IMR-90 (cell line): ENCODE measurements at regions not wholly inside any gene's neighbourhood (a gene's known extent, or its start where the extent isn't known, plus 50 kb on each side); places are given as distances from the start of the nearest gene placed in this dataset.

Experiments
- ATAC-seq: fragments of 200-7000 bp; cut with Tn5 transposase; 2 replicates; pipeline ENCODE4 v1.9.1; 2020; ENCODE audit warnings: low read depth, mild to moderate bottlenecking, moderate library complexity
- BruUV-seq: library from RNA; stranded (reverse); fragments of 400-500 nt; replicated peaks from 2 replicates; lab custom pipeline; 2021; lab: Mats Ljungman, UMichigan
- CTCF ChIA-PET: fragments of 300-600 bp; formaldehyde crosslinking; extraction: SDS; loops from one replicate; lab custom pipeline; 2021; ENCODE audit warnings: antibody characterized with exemption; lab: Yijun Ruan, JAX
- POLR2A ChIA-PET: fragments of 300-600 bp; sonication (Branson Sonifier 250); formaldehyde crosslinking; loops from one replicate; lab custom pipeline; 2022; ENCODE audit warnings: antibody characterized with exemption; ENCODE audit not compliant: unreplicated experiment; lab: Charles Lee
- DNase-seq: peaks from one replicate; pipeline ENCODE4 v3.0.0; 2013
- H2AFZ ChIP-seq: replicated peaks from 2 replicates; pipeline ENCODE3; 2013; ENCODE audit warnings: low read length, mild to moderate bottlenecking; ENCODE audit not compliant: poor library complexity
- H2AK5ac ChIP-seq: 2 replicates; pipeline ENCODE4 v1.6.1; 2013; ENCODE audit warnings: low read depth, low read length, inconsistent platforms
- H2AK9ac ChIP-seq: replicated peaks from 2 replicates; pipeline ENCODE3; 2013; ENCODE audit warnings: mild to moderate bottlenecking, low read depth, low read length, moderate library complexity; ENCODE audit not compliant: poor library complexity
- H2BK120ac ChIP-seq: 2 replicates; pipeline ENCODE4 v1.6.1; 2013; ENCODE audit warnings: low read depth, low read length, inconsistent platforms
- H2BK15ac ChIP-seq: 3 replicates; pipeline ENCODE4 v1.6.1; 2013; ENCODE audit warnings: low read depth, low read length, inconsistent platforms
- H2BK20ac ChIP-seq: 2 replicates; pipeline ENCODE4 v1.6.1; 2013; ENCODE audit warnings: low read depth, mild to moderate bottlenecking, inconsistent platforms, low read length, moderate library complexity
- H2BK5ac ChIP-seq: 2 replicates; pipeline ENCODE4 v1.6.1; 2013; ENCODE audit warnings: mild to moderate bottlenecking, low read depth, low read length, inconsistent platforms; ENCODE audit not compliant: poor library complexity, severe bottlenecking
- H3K14ac ChIP-seq: replicated peaks from 2 replicates; pipeline ENCODE4 v1.6.1; 2013; ENCODE audit warnings: low read depth, low read length, inconsistent platforms
- H3K18ac ChIP-seq: 2 replicates; pipeline ENCODE4 v1.6.1; 2013; ENCODE audit warnings: low read depth, low read length, control low read depth
- H3K23ac ChIP-seq: 2 replicates; pipeline ENCODE4 v1.6.1; 2013; ENCODE audit warnings: low read depth, low read length, inconsistent platforms
- H3K27ac ChIP-seq: 2 replicates; pipeline ENCODE4 v1.5.1; 2013; ENCODE audit warnings: mild to moderate bottlenecking, control low read depth, low read length; ENCODE audit not compliant: insufficient read depth
- H3K27me3 ChIP-seq: 2 replicates; pipeline ENCODE4 v1.6.1; 2013; ENCODE audit warnings: low read length; ENCODE audit not compliant: control insufficient read depth, insufficient read depth
- H3K36me3 ChIP-seq: 2 replicates; pipeline ENCODE4 v1.6.1; 2013; ENCODE audit warnings: low read length, mixed read lengths; ENCODE audit not compliant: control insufficient read depth, insufficient read depth
- H3K4ac ChIP-seq: 2 replicates; pipeline ENCODE4 v1.6.1; 2013; ENCODE audit warnings: low read depth, low read length, inconsistent platforms
- H3K4me1 ChIP-seq: 2 replicates; pipeline ENCODE4 v1.6.1; 2013; ENCODE audit warnings: low read length, mixed read lengths; ENCODE audit not compliant: control insufficient read depth, insufficient read depth
- H3K4me2 ChIP-seq: 2 replicates; pipeline ENCODE4 v1.6.1; 2013; ENCODE audit warnings: low read depth, mild to moderate bottlenecking, control low read depth, low read length, moderate library complexity
- H3K4me3 ChIP-seq: 2 replicates; pipeline ENCODE4 v1.5.1; 2013; ENCODE audit warnings: low read depth, mild to moderate bottlenecking, control low read depth, low read length, moderate library complexity; ENCODE audit not compliant: insufficient read depth
- H3K56ac ChIP-seq: 2 replicates; pipeline ENCODE4 v1.6.1; 2013; ENCODE audit warnings: low read length, inconsistent platforms; ENCODE audit not compliant: insufficient read depth; ENCODE audit errors: extremely low read depth
- H3K79me1 ChIP-seq, 2 experiments: 2 replicates each; pipeline ENCODE4 v1.6.1; 2013; ENCODE audit warnings: low read length in 2 of 2, inconsistent platforms in 1 of 2, low read depth in 1 of 2
- H3K9ac ChIP-seq: 2 replicates; pipeline ENCODE4 v1.6.1; 2013; ENCODE audit warnings: low read depth, low read length, control low read depth
- H3K9me1 ChIP-seq: 2 replicates; pipeline ENCODE4 v1.6.1; 2013; ENCODE audit warnings: low read length, inconsistent platforms; ENCODE audit not compliant: insufficient read depth
- H3K9me3 ChIP-seq: 2 replicates; pipeline ENCODE4 v1.6.1; 2013; ENCODE audit warnings: low read length; ENCODE audit not compliant: control insufficient read depth, insufficient read depth
- H4K20me1 ChIP-seq: 2 replicates; pipeline ENCODE4 v1.6.1; 2013; ENCODE audit warnings: low read length, inconsistent platforms; ENCODE audit not compliant: insufficient read depth
- H4K5ac ChIP-seq: 2 replicates; pipeline ENCODE4 v1.6.1; 2013; ENCODE audit warnings: mild to moderate bottlenecking, low read depth, low read length, control low read depth
- H4K8ac ChIP-seq, 2 experiments: 2 replicates each; pipeline ENCODE4 v1.6.1; 2013; ENCODE audit warnings: low read depth in 2 of 2, low read length in 2 of 2, control low read depth in 1 of 2, inconsistent platforms in 1 of 2
- H4K91ac ChIP-seq: 2 replicates; pipeline ENCODE4 v1.6.1; 2013; ENCODE audit warnings: low read depth, low read length, inconsistent platforms; ENCODE audit not compliant: insufficient read depth
- BHLHE40 ChIP-seq: fragments of 150-350 bp; IDR thresholded peaks from 2 replicates; pipeline ENCODE4 v1.6.1; 2016; ENCODE audit warnings: mild to moderate bottlenecking, low read depth, low read length
- CEBPB ChIP-seq: IDR thresholded peaks from 2 replicates; pipeline ENCODE4 v1.6.1; 2012; ENCODE audit warnings: low read depth, low read length, improper control_type of control experiment
- CHD1 ChIP-seq: IDR thresholded peaks from 2 replicates; pipeline ENCODE4 v1.6.1; 2012; ENCODE audit warnings: low read depth, low read length, improper control_type of control experiment
- CTCF ChIP-seq: conservative IDR thresholded peaks from 2 replicates; pipeline ENCODE4 v1.5.1; 2012; ENCODE audit warnings: mild to moderate bottlenecking, low read depth, low read length, improper control_type of control experiment
- FOS ChIP-seq: fragments of 150-350 bp; IDR thresholded peaks from 2 replicates; pipeline ENCODE4 v1.6.1; 2016; ENCODE audit warnings: low read depth, low read length
- MAFK ChIP-seq: IDR thresholded peaks from 2 replicates; pipeline ENCODE4 v1.6.1; 2012; ENCODE audit warnings: low read depth, low read length, improper control_type of control experiment
- MAZ ChIP-seq: IDR thresholded peaks from 2 replicates; pipeline ENCODE4 v1.6.1; 2012; ENCODE audit warnings: low read depth, mild to moderate bottlenecking, low read length, improper control_type of control experiment, moderate library complexity, borderline replicate concordance
- MXI1 ChIP-seq: IDR thresholded peaks from 2 replicates; pipeline ENCODE4 v1.6.1; 2012; ENCODE audit warnings: low read depth, mild to moderate bottlenecking, low read length, moderate library complexity, borderline replicate concordance
- NFE2L2 ChIP-seq: fragments of 150-350 bp; IDR thresholded peaks from 2 replicates; pipeline ENCODE4 v1.6.1; 2016; ENCODE audit warnings: low read depth, mild to moderate bottlenecking, low read length
- POLR2A ChIP-seq: IDR thresholded peaks from 2 replicates; pipeline ENCODE4 v1.6.1; 2012; ENCODE audit warnings: mild to moderate bottlenecking, low read depth, low read length
- RAD21 ChIP-seq: IDR thresholded peaks from 2 replicates; pipeline ENCODE4 v1.6.1; 2012; ENCODE audit warnings: low read length, improper control_type of control experiment
- RCOR1 ChIP-seq: IDR thresholded peaks from 2 replicates; pipeline ENCODE4 v1.6.1; 2012; ENCODE audit warnings: mild to moderate bottlenecking, low read length, improper control_type of control experiment; ENCODE audit not compliant: insufficient replicate concordance
- RFX5 ChIP-seq: IDR thresholded peaks from 2 replicates; pipeline ENCODE4 v1.8.0; 2012; ENCODE audit warnings: low read depth, mild to moderate bottlenecking, low read length, moderate library complexity
- SMC3 ChIP-seq: fragments of 150-350 bp; IDR thresholded peaks from 2 replicates; pipeline ENCODE4 v1.6.1; 2016; ENCODE audit warnings: low read depth, mild to moderate bottlenecking, antibody characterized with exemption, low read length, moderate library complexity
- USF2 ChIP-seq: fragments of 150-350 bp; IDR thresholded peaks from 2 replicates; pipeline ENCODE4 v1.6.1; 2017; ENCODE audit warnings: mild to moderate bottlenecking, antibody characterized with exemption, low read length, low read depth
- WGBS, 2 experiments: methylation state at CpG; one replicate each; pipeline versions ENCODE4 v1.1.5 to v1.1.7; 2013; ENCODE audit warnings: missing lambda C conversion rate in 2 of 2; ENCODE audit not compliant: insufficient read length in 1 of 2; ENCODE audit errors: extremely low coverage in 2 of 2; 5-methylcytosine and 5-hydroxymethylcytosine counted together
- dilution Hi-C: fragments of 300-500 bp; cut with HindIII; formaldehyde crosslinking; loops from one replicate; pipeline ENCODE4 v1.14.3; 2018; ENCODE audit warnings: low sequenced_read_pairs; ENCODE audit not compliant: unreplicated experiment
- in situ Hi-C: fragments of 300-500 bp; cut with MboI; formaldehyde crosslinking; loops from 3 replicates; pipeline ENCODE4 v1.14.3; 2019; ENCODE audit warnings: low sequenced_read_pairs, inconsistent platforms, mixed read lengths
- intact Hi-C: fragments of 100-400 bp; cut with micrococcal nuclease; formaldehyde crosslinking; loops from 2 replicates; pipeline ENCODE4 v1.10.0; 2022
- TF ChIP-seq, protein P1 (sequence below): fragments of 150-350 bp; IDR thresholded peaks from 2 replicates; pipeline ENCODE4 v1.6.1; 2016; ENCODE audit warnings: low read depth, mild to moderate bottlenecking, low read length, moderate library complexity, borderline replicate concordance

DNA sequence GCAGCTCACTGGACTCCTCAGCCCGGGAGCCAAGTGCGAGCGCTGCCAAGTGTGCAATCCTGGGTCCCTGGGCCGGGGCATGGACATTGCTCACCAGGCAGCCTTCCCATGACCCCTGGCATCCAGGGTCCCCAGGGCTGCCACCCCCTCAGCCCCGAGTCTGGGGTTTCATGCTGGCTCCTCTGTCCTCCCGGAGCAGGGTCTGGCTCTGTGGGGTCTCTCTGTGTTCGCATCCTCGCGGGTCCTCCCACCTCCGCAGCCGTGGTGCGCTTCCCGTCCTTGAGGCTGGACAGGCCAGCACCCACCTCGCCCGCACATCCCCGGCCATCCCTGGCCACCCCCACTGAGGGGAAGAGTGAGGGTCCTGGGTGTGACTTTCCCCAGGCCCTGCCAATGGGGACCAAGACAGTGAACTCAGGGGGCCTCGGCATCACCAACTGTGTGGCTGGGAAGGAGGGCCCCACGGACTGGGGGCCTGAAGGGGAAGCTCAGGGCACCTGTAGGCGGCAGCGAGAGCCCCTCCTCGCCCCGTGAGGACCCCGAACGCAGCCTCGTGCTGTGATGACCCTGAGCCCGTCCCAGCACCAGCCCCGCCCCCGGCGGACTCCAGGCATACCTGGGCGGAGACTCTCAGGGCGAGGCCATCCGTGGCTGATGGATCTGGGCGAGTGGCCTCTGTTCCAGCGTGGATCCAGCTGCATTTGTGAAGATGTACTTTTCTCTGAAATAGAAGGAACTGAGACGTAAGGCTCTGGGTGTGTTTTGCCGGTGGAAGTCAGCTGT is 50.3 kb upstream of the CFAP46 start:
- H4K91ac ChIP-seq: no peak overlapping the region
- ChIA-PET POLR2A (no interaction called here), CTCF (no interaction called here)
- H3K56ac ChIP-seq: no peak overlapping the region
- H3K27ac ChIP-seq: no peak overlapping the region
- H3K4me2 ChIP-seq: no peak overlapping the region
- H3K27me3 ChIP-seq: peaks cover 15% of the 10 kb centered on the region; the same call in 1 of the 2 replicates
- DNase-seq: no peak
- no peak overlapping the region for H3K23ac ChIP-seq
- ATAC-seq: no peak
- H3K4me1 ChIP-seq: no peaks in the 10 kb centered on the region
- no peaks in the 10 kb centered on the region for H3K9me1 ChIP-seq
- TF ChIP-seq POLR2A (no peak), RAD21 (no peak), SMC3 (no peak), CEBPB (no peak), RFX5 (no peak), CTCF (no peak), BHLHE40 (no peak), CHD1 (no peak), USF2 (no peak), RCOR1 (no peak), MAZ (no peak), MXI1 (no peak), NFE2L2 (no peak), FOS (no peak), MAFK (no peak)
- TF ChIP-seq, protein P1, sequence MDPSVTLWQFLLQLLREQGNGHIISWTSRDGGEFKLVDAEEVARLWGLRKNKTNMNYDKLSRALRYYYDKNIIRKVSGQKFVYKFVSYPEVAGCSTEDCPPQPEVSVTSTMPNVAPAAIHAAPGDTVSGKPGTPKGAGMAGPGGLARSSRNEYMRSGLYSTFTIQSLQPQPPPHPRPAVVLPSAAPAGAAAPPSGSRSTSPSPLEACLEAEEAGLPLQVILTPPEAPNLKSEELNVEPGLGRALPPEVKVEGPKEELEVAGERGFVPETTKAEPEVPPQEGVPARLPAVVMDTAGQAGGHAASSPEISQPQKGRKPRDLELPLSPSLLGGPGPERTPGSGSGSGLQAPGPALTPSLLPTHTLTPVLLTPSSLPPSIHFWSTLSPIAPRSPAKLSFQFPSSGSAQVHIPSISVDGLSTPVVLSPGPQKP: no peak
- in situ Hi-C loops: no loop called here
- H4K5ac ChIP-seq: no peak overlapping the region
- no peak overlapping the region for H2AK5ac ChIP-seq
- no peak overlapping the region for H2BK120ac ChIP-seq
- no peak overlapping the region for H3K18ac ChIP-seq
- intact Hi-C loops: no loop called here
- H4K8ac ChIP-seq: no peak overlapping the region
- no peaks in the 10 kb centered on the region for H3K79me1 ChIP-seq
- no peak overlapping the region for H3K9ac ChIP-seq
- H2AK9ac ChIP-seq: no peak overlapping the region
- dilution Hi-C loops: no loop called here
- no peak overlapping the region for H2AFZ ChIP-seq
- no TSS peak for BruUV-seq
- no peaks in the 10 kb centered on the region for H3K36me3 ChIP-seq
- H3K14ac ChIP-seq: no peak overlapping the region
- H3K4me3 ChIP-seq: no peak overlapping the region
- H3K9me3 ChIP-seq: no peaks in the 10 kb centered on the region
- no peak overlapping the region for H2BK20ac ChIP-seq
- no peaks in the 10 kb centered on the region for H4K20me1 ChIP-seq
- no peak overlapping the region for H3K4ac ChIP-seq
- H2BK5ac ChIP-seq: no peak overlapping the region
- WGBS, 2 experiments: 76% methylated on average over 12 of the region's 36 CpGs; no CpG with 5 or more reads in 1 of the 2 experiments
- no peak overlapping the region for H2BK15ac ChIP-seq
